GM19467 (cell line): ENCODE measurements at regions not wholly inside any gene's neighbourhood (a gene's known extent, or its start where the extent isn't known, plus 50 kb on each side); places are given as distances from the start of the nearest gene placed in this dataset.

ENCODE experiments used
- ATAC-seq: cut with Tn5 transposase; IDR thresholded peaks from one replicate; pipeline ENCODE4 v1.9.1; 2021; ENCODE audit warnings: mild to moderate bottlenecking, moderate library complexity; ENCODE audit not compliant: unreplicated experiment

GRCh38 chr17:77853191-77853977 is 105.1 kb upstream of the TNRC6C start:
- ATAC-seq = no peak

DNA sequence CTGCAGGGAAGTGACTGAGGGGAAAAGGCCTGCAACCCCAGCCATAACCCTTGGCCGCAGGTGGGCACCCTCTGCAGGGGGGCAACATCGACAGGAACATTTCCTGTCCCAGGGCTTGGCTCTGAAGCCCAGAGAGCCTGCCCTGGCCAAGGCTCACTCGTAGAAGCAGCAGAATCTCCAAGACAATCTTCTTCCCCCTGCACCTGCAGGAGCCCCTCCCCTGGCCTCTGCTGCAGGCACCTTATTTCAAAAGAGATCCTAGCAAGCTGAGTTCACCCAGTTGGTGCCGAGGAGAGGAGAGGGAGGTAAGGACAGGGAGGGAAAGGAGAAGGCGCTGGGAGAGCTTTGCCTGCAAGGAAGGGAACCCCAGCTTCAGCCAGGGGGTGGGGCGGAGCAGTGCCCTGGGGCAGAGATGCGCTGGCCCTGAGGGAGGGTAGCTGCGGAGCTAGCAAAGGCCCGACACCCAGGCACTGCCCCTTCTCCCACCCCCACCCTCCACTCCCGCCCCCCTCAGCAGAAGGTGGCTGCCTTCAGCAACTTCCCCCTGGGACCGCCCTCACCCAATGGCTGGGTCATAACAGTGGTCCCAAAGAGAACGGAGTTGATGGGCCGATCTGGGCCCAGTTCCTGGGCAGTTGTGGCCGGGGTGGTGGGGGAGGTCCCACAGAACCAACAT is 104.3 kb upstream of the TNRC6C start:
- ATAC-seq = no peak

DNA sequence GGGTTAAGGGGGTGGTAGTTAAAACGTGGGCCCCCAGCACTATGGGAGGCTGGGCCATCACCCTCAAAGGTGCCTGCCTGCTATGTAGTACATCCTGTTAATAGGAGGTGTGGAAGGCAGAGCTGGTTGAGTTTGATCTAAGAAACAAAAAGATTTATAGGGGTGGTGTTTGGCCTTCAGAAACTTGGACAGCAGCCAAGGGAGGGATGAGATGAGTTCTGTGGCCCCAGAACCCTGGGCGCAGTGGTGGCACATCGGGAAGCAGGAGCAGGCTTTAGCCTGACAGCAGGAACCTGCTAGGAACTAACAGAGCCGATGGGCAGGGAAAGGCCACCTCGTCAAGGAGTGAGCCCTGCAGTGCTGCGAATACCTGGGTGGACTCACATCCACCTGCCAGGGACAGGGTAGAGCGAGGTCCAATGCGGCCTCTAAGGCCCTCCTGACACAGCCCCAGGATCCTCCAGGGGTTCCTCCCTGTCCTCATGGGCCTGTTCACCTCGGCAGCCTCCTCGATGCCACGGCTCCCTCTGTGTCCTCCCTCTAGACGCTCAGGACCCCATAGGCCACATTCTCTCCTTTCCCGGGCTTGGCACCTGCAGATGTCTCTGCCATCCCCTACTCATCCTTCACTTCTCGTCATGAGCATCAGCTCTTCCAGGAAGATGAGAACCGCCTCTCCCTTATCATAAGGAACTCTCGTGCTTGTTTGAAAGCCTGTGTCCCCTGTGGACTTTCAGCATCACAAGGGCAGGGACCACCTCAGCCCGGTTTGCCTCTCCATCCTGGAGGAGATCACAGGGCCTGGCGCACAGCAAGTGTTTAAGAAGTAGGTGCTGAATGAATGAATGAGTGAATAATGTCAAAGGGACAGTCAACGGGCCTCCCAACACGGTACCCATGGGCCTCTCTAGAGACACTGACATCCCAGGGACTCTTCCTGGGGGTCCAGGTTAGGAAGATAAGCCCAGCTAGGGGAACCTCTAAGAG is 103.5 kb upstream of the TNRC6C start:
- ATAC-seq = no peak

GRCh38 chr17:77856551-77857305 is 101.8 kb upstream of the TNRC6C start:
- no peak for ATAC-seq

GRCh38 chr17:77857306-77857555 is 101.3 kb upstream of the TNRC6C start:
- no peak for ATAC-seq

GRCh38 chr17:77857613-77858012 is 100.9 kb upstream of the TNRC6C start:
- ATAC-seq = no peak

- no peak for ATAC-seq
Observed at GRCh38 chr17:77858291-77859034, 100.0 kb upstream of the TNRC6C start.

DNA sequence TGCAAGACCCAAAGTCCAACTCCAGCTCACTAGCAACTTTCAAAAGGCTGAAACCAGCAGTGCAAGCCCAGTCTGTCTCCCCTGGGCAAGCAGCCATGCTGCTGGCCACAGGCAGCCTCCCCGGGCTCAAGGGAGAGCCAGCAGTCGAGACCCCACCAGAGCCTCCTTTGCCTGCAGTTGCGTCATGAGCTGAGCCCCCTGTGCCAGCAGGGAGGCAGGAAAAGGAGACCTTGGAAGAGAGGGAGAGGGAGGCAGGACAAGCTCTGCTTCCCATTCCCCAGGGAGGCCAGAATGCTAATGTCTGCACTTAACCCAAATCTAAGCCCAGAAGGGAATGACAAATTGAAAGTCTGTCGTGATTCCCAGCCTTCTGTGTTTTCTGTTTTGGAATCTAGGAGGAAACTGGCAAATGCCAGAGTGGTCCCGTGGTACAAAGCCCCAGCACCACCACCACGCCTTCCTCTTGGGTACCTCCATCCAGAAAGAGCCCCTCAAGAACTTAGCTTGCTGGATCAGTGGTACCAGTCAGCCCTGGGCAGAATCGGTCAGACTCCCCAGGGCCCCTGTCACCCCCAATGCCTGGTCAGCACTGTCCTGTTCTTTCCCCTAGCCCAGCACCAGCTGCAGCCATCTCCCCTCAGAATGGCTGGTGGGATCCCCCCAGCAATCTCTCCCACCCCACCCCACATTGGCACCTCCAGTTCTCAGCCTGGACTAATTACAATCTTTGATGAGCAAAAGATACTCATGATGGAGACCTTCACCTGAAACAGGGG is 99.3 kb upstream of the TNRC6C start:
- no peak for ATAC-seq

- no peak for ATAC-seq
Observed at GRCh38 chr17:77861133-77861695, 97.3 kb upstream of the TNRC6C start.

DNA sequence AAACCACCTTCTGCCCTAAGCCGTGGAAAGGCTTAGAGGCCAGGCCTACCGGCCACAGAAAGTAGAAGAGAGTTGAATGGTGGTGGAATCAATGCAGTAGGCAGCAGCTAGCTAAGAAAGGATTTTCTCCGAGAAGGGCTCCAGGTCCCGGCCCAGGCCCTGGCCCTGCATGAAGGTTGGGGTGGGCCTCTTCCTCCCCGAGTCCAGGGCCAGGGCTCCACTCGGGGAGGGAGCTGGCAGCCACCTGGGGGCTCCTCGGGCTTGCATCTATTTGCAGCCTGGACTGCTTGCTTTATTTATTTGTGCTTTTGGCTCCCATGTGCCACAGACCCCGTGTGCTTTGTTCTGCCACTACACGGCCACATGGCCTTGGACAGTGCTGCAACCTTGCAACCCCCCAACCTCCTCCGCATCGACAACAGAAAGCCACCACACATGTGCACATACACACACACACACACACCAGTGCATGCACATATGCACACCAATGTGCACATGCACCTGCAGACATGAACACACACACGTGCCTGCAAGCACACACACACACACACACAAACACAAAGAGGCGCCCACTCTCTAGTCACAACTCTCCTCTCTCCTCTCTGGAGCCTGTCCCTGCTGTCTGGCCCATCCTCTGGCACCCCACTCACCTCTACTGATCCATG is 96.4 kb upstream of the TNRC6C start:
- no peak for ATAC-seq

DNA sequence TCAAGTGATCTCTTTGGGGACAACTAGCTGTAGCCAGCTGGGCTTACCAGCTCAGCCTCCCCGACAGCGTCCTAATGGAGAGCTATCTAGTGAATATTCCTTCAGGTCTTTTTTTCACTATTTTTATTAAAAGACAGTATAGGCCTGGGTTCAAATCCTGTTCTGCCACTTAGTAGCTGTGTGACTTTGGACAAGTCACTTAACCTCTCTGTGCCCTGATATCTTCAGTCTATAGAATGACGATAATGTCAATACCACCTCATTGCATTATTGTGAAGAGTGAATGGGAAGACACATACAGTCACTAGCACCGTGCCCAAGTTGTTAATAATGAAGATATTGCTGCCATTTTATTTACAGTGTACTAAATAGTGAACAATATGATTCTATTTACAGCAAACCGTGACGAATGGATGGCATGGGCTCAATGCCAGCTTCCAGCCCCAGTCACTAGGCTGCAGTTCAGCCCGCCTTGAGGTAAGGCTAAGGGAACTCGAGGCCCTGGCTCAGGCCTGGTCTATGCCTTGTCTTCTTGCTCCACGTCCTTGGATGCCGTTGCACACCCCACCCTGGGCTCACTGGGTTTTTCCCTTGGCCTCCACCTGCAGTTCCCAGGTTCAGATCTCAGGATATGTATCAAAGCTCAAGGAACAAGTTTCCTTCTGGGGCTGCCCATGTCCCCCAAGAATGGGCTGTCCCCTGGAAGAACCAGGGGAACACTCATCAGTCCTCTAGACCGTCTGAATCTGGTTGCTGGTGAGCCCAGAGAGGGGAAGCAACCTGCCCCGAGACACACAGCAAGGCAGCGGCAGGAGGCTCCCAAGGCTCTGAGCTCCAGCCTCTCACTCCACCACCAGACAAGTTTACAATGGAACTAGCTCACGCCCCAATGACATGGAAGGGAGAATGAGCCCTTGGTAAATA is 95.4 kb upstream of the TNRC6C start:
- ATAC-seq = no peak

GRCh38 chr17:77863814-77864161 is 94.7 kb upstream of the TNRC6C start:
- ATAC-seq = no peak

DNA sequence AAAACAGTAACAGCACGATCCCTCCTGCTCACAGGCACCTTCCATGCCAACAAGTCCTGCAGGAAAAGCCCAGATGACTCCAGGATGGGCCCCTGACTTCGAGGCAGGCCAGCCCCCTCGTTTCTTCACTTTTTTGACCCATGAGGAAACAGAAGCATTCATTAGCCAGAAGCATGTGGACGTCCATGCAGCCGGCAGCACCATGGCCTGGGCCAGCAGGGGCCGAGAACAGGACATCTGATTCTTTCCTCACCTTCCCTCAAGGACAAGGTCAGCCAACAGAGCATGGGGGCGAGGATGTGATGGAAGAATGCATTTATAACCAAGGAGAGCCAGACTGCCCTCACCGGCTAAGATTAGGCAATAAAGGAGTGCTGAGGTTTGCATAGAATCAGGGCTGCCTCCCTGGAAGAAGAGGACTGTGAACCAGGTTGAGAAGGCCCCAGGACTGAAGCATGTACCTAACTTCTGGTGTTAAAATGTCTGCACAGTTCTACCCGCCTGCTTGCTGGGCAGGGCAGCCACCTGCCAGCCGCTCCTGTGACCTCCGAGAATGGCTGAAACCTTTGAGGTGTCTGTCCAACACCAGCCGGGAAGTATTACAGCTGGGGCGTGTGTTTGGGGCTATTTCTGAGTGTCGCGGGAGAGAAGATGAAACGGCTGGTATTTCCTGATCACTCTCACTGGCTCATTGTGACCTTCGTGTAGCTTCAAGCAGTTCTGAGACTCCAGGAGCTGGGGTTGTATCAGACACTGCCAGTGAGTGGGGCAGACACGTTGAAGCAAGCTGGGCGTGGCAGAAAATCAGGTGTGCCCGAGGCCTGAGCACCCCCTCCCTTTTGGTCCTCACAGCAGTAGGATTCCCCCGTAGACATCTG is 94.0 kb upstream of the TNRC6C start:
- ATAC-seq = no peak

GRCh38 chr17:77865112-77865611 is 93.3 kb upstream of the TNRC6C start:
- no peak for ATAC-seq

GRCh38 chr17:77865716-77866115 is 92.8 kb upstream of the TNRC6C start:
- no peak for ATAC-seq

DNA sequence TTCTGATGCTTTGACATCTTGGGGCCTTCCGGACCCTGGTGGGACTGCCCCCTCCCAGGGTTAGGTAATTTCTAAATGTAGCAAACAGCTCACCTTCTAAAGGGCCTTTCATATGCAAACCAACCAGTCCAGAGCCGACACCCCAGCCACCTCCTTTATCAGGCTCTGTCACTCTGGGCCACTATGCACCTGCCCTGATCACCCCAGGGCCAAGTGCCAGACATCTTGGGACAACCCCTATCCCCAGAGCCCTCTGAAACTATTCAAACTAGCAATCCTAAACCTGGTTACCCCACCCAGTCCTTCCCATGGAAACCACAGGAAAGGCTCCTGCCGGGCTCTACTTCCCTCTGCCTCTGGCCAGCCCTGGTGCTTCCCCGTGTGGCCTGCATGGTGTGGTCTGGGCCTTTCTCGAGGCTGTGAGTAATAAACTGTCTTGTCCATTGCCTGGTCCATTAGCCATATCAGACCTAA is 91.2 kb upstream of the TNRC6C start:
- no peak for ATAC-seq
